ENCODE measurements at regions not wholly inside any gene's neighbourhood (a gene's known extent, or its start where the extent isn't known, plus 50 kb on each side); places are given as distances from the start of the nearest gene placed in this dataset.

- Histone ChIP-seq H3K4me2 (ENCODE audit: insufficient read depth in 1 of 2, low read depth in 2 of 2, low read length in 2 of 2) (no peak overlapping the region), H4K5ac (ENCODE audit: insufficient read length, low read depth, low read length) (no peak overlapping the region), H2BK20ac (ENCODE audit: low read length) (no peak overlapping the region), H3K18ac (ENCODE audit: extremely low read depth, low read length) (no peak overlapping the region), H3K79me2 (ENCODE audit: control insufficient read depth in 1 of 2, insufficient read depth in 2 of 2, low read length in 2 of 2) (no peaks in the 10 kb centered on the region), H2AFZ (ENCODE audit: low read length) (no peak overlapping the region), H3K9ac (replicated peaks in 1 of 4; ENCODE audit: extremely low read depth in 1 of 4, low read depth in 3 of 4, low read length in 3 of 4) (no peak overlapping the region), H3K27me3 (replicated peaks in 1 of 4; ENCODE audit: control insufficient read depth in 3 of 4, extremely low read depth in 1 of 4, insufficient read depth in 3 of 4, low read length in 3 of 4) (no peaks in the 10 kb centered on the region), H4K20me1 (replicated peaks in 1 of 2; ENCODE audit: control insufficient read depth in 1 of 2, insufficient read depth in 2 of 2, low read length in 2 of 2) (no peaks in the 10 kb centered on the region), H3K36me3 (ENCODE audit: control insufficient read depth in 2 of 4, insufficient read depth in 4 of 4, low read length in 3 of 4) (no peaks in the 10 kb centered on the region), H2AK5ac (ENCODE audit: low read depth, low read length) (no peak overlapping the region), H3K56ac (replicated peaks; ENCODE audit: insufficient read length, low read depth, low read length) (no peak overlapping the region), H3K4me1 (replicated peaks in 1 of 4; ENCODE audit: control insufficient read depth in 3 of 4, insufficient read depth in 4 of 4, low read length in 3 of 4) (no peaks in the 10 kb centered on the region; a peak in 1 of 7 replicates), H2BK15ac (ENCODE audit: low read length) (no peak overlapping the region), H2BK12ac (ENCODE audit: low read depth, low read length) (no peak overlapping the region), H2BK5ac (ENCODE audit: low read depth, low read length) (no peak overlapping the region), H3K14ac (ENCODE audit: insufficient read length) (no peak overlapping the region), H4K91ac (replicated peaks; ENCODE audit: insufficient read length, low read length) (no peak overlapping the region), H3K9me3 (ENCODE audit: insufficient read depth in 2 of 2, low read depth in 1 of 2, low read length in 1 of 2) (no peaks in the 10 kb centered on the region), H4K8ac (ENCODE audit: extremely low read depth, insufficient read depth, low read length) (no peak overlapping the region), H3K4me3 (ENCODE audit: extremely low read depth in 1 of 4, insufficient read depth in 2 of 4, low read depth in 3 of 4, low read length in 4 of 4) (no peak overlapping the region), H3K27ac (ENCODE audit: low read depth, low read length) (no peak overlapping the region), H3K79me1 (ENCODE audit: low read depth, low read length) (no peaks in the 10 kb centered on the region), H2BK120ac (replicated peaks; ENCODE audit: low read depth, low read length) (no peak overlapping the region), H3K23ac (ENCODE audit: insufficient read length) (no peak overlapping the region), H3K23me2 (ENCODE audit: low read depth, low read length) (no peaks in the 10 kb centered on the region), H3K4ac (replicated peaks; ENCODE audit: insufficient read length, low read depth, low read length) (no peak overlapping the region)
- TF ChIP-seq RFX5 (IDR thresholded peaks at IDR 0.05; ENCODE audit: borderline replicate concordance, low read depth, low read length) = no peak
- TF ChIP-seq GTF2F1 (IDR thresholded peaks at IDR 0.05; ENCODE audit: borderline replicate concordance, low read depth, low read length) = no peak
- TF ChIP-seq, protein P1, sequence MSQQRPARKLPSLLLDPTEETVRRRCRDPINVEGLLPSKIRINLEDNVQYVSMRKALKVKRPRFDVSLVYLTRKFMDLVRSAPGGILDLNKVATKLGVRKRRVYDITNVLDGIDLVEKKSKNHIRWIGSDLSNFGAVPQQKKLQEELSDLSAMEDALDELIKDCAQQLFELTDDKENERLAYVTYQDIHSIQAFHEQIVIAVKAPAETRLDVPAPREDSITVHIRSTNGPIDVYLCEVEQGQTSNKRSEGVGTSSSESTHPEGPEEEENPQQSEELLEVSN (IDR thresholded peaks at IDR 0.05) = no peak
- TF ChIP-seq ASH2L (IDR thresholded peaks at IDR 0.05; ENCODE audit: low read length) = no peak
- TF ChIP-seq POLR2A (IDR thresholded peaks at IDR 0.05; ENCODE audit: control extremely low read depth in 1 of 2, low read depth in 2 of 2, low read length in 2 of 2) = no peak
- no peak for TF ChIP-seq POU5F1 (IDR thresholded peaks at IDR 0.05; ENCODE audit: low read depth, low read length)
- no peak for TF ChIP-seq RAD21 (IDR thresholded peaks at IDR 0.05 in 1 of 2, conservative IDR thresholded peaks at IDR 0.05 in 1 of 2; ENCODE audit: low read depth in 2 of 2, low read length in 2 of 2)
- no peak for TF ChIP-seq SIN3A (conservative IDR thresholded peaks at IDR 0.05 in 1 of 2, IDR thresholded peaks at IDR 0.05 in 1 of 2; ENCODE audit: low read depth in 1 of 2, low read length in 2 of 2)
- TF ChIP-seq SUZ12 (IDR thresholded peaks at IDR 0.05; ENCODE audit: low read length) = no peak
- 89% methylated on average over 2 of the region's 2 CpGs; no CpG with 5 or more reads in 1 of the 2 experiments for WGBS, 2 experiments (ENCODE audit: extremely low coverage in 1 of 2, insufficient coverage in 1 of 2, insufficient read length in 1 of 2, insufficient replicate concordance in 2 of 2, low coverage in 1 of 2, low lambda C conversion rate in 2 of 2, missing lambda C conversion rate in 1 of 2)
- DNase-seq (ENCODE audit: low read depth in 1 of 2, low spot score in 2 of 2) = no peak
- FAIRE-seq = no peak
- ChIA-PET CTCF (ENCODE audit: partially characterized antibody) (interaction anchor here (1.0 to 1.3 kb wide), 2 partner anchors 21 to 90 kb away, joined by 3 to 4 read pairs; no protein-coding TSS in a partner anchor), POLR2A (ENCODE audit: partially characterized antibody) (no interaction called here)
Measured at GRCh38 chr21:34223376-34223775, 140.4 kb upstream of the KCNE2 start.

Measured in H1 (cell line).